HepG2 (cell line): ENCODE measurements at regions not wholly inside any gene's neighbourhood (a gene's known extent, or its start where the extent isn't known, plus 50 kb on each side); places are given as distances from the start of the nearest gene placed in this dataset.
"Not testable (repeated sequence)": the region's sequence is repeated elsewhere in the genome, so short reads cannot be mapped to it uniquely, and the experiment has no call there.

ENCODE experiments used
- ATAC-seq: fragments of 200-7000 bp; cut with Tn5 transposase; 3 replicates; pipeline ENCODE4 v1.9.1; 2020; ENCODE audit warnings: mild to moderate bottlenecking, moderate library complexity
- BruUV-seq: library from RNA; stranded (reverse); fragments of 400-500 nt; replicated peaks from 2 replicates; lab custom pipeline; 2021; lab: Mats Ljungman, UMichigan
- CTCF ChIA-PET: fragments of 300-600 bp; formaldehyde crosslinking; extraction: SDS; loops from one replicate; lab custom pipeline; 2021; ENCODE audit warnings: low total read pairs, inconsistent platforms, low intra/inter-chr PET ratio; lab: Yijun Ruan, JAX
- POLR2A ChIA-PET: fragments of 350-600 bp; sonication (Branson Sonifier 250); formaldehyde crosslinking; loops from one replicate; lab custom pipeline; 2020; ENCODE audit warnings: antibody characterized with exemption, inconsistent platforms; lab: Yijun Ruan, JAX
- DNase-seq: peaks from one replicate; pipeline ENCODE4 v3.0.0-alpha.2; 2015; ENCODE audit warnings: low spot score
- FAIRE-seq: peaks from 3 replicates; lab custom pipeline; 2011; peaks lifted over from hg19 to GRCh38; lab: Jason Lieb, UNC
- H2AFZ ChIP-seq: one replicate; pipeline ENCODE4 v1.6.1; 2011; ENCODE audit warnings: low read length, inconsistent platforms
- H3K27ac ChIP-seq: fragments of 300-600 bp; 3 replicates; pipeline ENCODE4 v1.8.0; 2011; ENCODE audit warnings: mixed run types, mild to moderate bottlenecking, mixed read lengths, low read length, inconsistent platforms; ENCODE audit not compliant: insufficient read depth; ENCODE audit errors: extremely low read length
- H3K27me3 ChIP-seq, 2 experiments: fragments of 200-600 bp in 1 of 2; 2 replicates in 1 of 2; 3 replicates in 1 of 2; pipeline versions ENCODE4 v1.6.0 to v1.8.0; 2011; ENCODE audit warnings: low read length in 2 of 2, mild to moderate bottlenecking in 2 of 2, moderate library complexity in 2 of 2, inconsistent platforms in 1 of 2; ENCODE audit not compliant: insufficient read depth in 2 of 2, control insufficient read depth in 1 of 2
- H3K36me3 ChIP-seq, 2 experiments: fragments of 200-600 bp in 1 of 2; replicated peaks in 1 of 2; 2 replicates in 1 of 2; 3 replicates in 1 of 2; pipeline versions ENCODE4 v1.5.1 to v1.8.0; 2011; ENCODE audit warnings: low read length in 2 of 2, inconsistent platforms in 1 of 2; ENCODE audit not compliant: insufficient read depth in 2 of 2, control insufficient read depth in 1 of 2
- H3K4me1 ChIP-seq: 2 replicates; pipeline ENCODE4 v1.5.1; 2012; ENCODE audit warnings: low read length, inconsistent platforms; ENCODE audit not compliant: insufficient read depth
- H3K4me2 ChIP-seq: 2 replicates; pipeline ENCODE4 v1.6.0; 2011; ENCODE audit warnings: low read depth, low read length, inconsistent platforms
- H3K4me3 ChIP-seq, 3 experiments: fragments of 200-600 bp in 1 of 3; sonication (generic), shearing (Covaris generic) in 1 of 3; replicated peaks in 1 of 3; 2 replicates each; pipeline ENCODE4 v1.5.1; 2011 to 2016; ENCODE audit warnings: low read length in 3 of 3, inconsistent platforms in 2 of 3, low read depth in 2 of 3, mild to moderate bottlenecking in 2 of 3, control low read depth in 1 of 3, mixed read lengths in 1 of 3; ENCODE audit not compliant: insufficient read depth in 1 of 3
- H3K79me2 ChIP-seq: one replicate; pipeline ENCODE4 v1.6.1; 2011; ENCODE audit warnings: low read length, inconsistent platforms; ENCODE audit not compliant: insufficient read depth
- H3K9ac ChIP-seq: 2 replicates; pipeline ENCODE4 v1.6.0; 2011; ENCODE audit warnings: mild to moderate bottlenecking, low read depth, low read length, inconsistent platforms; ENCODE audit not compliant: insufficient read depth
- H3K9me3 ChIP-seq: 2 replicates; pipeline ENCODE4 v1.5.1; 2012; ENCODE audit warnings: mild to moderate bottlenecking, low read length
- H4K20me1 ChIP-seq: 2 replicates; pipeline ENCODE4 v1.6.0; 2011; ENCODE audit warnings: inconsistent platforms, mild to moderate bottlenecking, low read length, moderate library complexity; ENCODE audit not compliant: insufficient read depth
- BHLHE40 ChIP-seq: IDR thresholded peaks from 2 replicates; pipeline ENCODE4 v1.6.1; 2011; ENCODE audit warnings: low read length, improper control_type of control experiment
- EHMT2 ChIP-seq: fragments of 200-600 bp; sonication (generic); IDR thresholded peaks from 2 replicates; pipeline ENCODE4 v1.7.0; 2017; ENCODE audit warnings: antibody characterized with exemption, low read depth, low read length, borderline replicate concordance
- PAX8 ChIP-seq: sonication (generic); formaldehyde crosslinking; IDR thresholded peaks from 2 replicates; pipeline ENCODE4 v1.8.0; 2022; ENCODE audit warnings: mild to moderate bottlenecking, missing genetic modification reagents, borderline replicate concordance
- PRDM10 ChIP-seq: sonication (generic); formaldehyde crosslinking; IDR thresholded peaks from 2 replicates; pipeline ENCODE4 v1.4.0; 2020; ENCODE audit warnings: low read depth, missing genetic modification reagents
- PREB ChIP-seq: sonication (generic); formaldehyde crosslinking; IDR thresholded peaks from 2 replicates; pipeline ENCODE4 v1.4.0; 2020; ENCODE audit warnings: missing genetic modification reagents
- SPEN ChIP-seq: sonication (generic); formaldehyde crosslinking; IDR thresholded peaks from 2 replicates; pipeline ENCODE4 v1.5.1; 2020; ENCODE audit warnings: low read depth, mild to moderate bottlenecking, missing genetic modification reagents
- ZBTB1 ChIP-seq: sonication (generic); formaldehyde crosslinking; IDR thresholded peaks from 2 replicates; pipeline ENCODE4 v1.4.0; 2020; ENCODE audit warnings: missing genetic modification reagents, borderline replicate concordance
- ZFP36L1 ChIP-seq: sonication (generic); formaldehyde crosslinking; IDR thresholded peaks from 2 replicates; pipeline ENCODE4 v1.8.0; 2022; ENCODE audit warnings: mild to moderate bottlenecking, missing genetic modification reagents, moderate library complexity
- ZNF143 ChIP-seq: sonication (generic); formaldehyde crosslinking; IDR thresholded peaks from 2 replicates; pipeline ENCODE4 v1.4.0; 2020; ENCODE audit warnings: missing genetic modification reagents
- ZNF577 ChIP-seq: sonication (generic); formaldehyde crosslinking; IDR thresholded peaks from 2 replicates; pipeline ENCODE4 v1.4.0; 2020; ENCODE audit warnings: mild to moderate bottlenecking, low read depth, missing genetic modification reagents, borderline replicate concordance
- ZNF770 ChIP-seq: sonication (generic); formaldehyde crosslinking; IDR thresholded peaks from 2 replicates; pipeline ENCODE4 v1.5.0; 2020; ENCODE audit warnings: mild to moderate bottlenecking, missing genetic modification reagents
- ZZZ3 ChIP-seq: sonication (generic); formaldehyde crosslinking; IDR thresholded peaks from 2 replicates; pipeline ENCODE4 v1.4.0; 2020; ENCODE audit warnings: missing genetic modification reagents, mild to moderate bottlenecking, borderline replicate concordance
- WGBS: methylation state at CpG from one replicate; pipeline ENCODE4 v1.1.6; 2017; ENCODE audit warnings: low lambda C conversion rate; 5-methylcytosine and 5-hydroxymethylcytosine counted together
- in situ Hi-C: cut with HindIII; loops from 2 replicates; pipeline ENCODE4 v1.10.0; 2017; ENCODE audit warnings: low pct_unique_long_range_greater_than_20kb; ENCODE audit not compliant: extremely low pct_ligation_motif_present
- intact Hi-C: fragments of 100-400 bp; cut with micrococcal nuclease; formaldehyde crosslinking; loops from one replicate; pipeline ENCODE4 v1.10.0; 2022; ENCODE audit not compliant: unreplicated experiment

- no peak for ATAC-seq
- H3K4me2 ChIP-seq = no peak overlapping the region
- TF ChIP-seq SPEN (CRISPR knock-in tag) (no peak), ZZZ3 (CRISPR knock-in tag) (no peak), ZNF770 (no peak), ZBTB1 (CRISPR knock-in tag) (no peak), PRDM10 (no peak), ZNF577 (no peak), PAX8 (no peak), ZFP36L1 (CRISPR knock-in tag) (no peak), BHLHE40 (no peak), EHMT2 (no peak), PREB (CRISPR knock-in tag) (no peak), ZNF143 (CRISPR knock-in tag) (no peak)
These were observed 953.0 kb upstream of the NCAM2 start for GRCh38 chr21:20045197-20045596.

GRCh38 chr21:20048130-20048837 lies 949.9 kb upstream of the NCAM2 start:
- H3K9ac ChIP-seq, POLR2A ChIA-PET, DNase-seq, in situ Hi-C loops, H3K27ac ChIP-seq, H3K4me3 ChIP-seq, FAIRE-seq, ATAC-seq, H2AFZ ChIP-seq, H3K4me1 ChIP-seq, H3K79me2 ChIP-seq, H3K4me2 ChIP-seq, H3K36me3 ChIP-seq, H3K27me3 ChIP-seq, intact Hi-C loops, H4K20me1 ChIP-seq, BruUV-seq, CTCF ChIA-PET: not testable (repeated sequence)
- WGBS = 50% methylated on average over 17 of the region's 20 CpGs
- peaks cover 94% of the 10 kb centered on the region for H3K9me3 ChIP-seq

More at GRCh38 chr21:20045197-20045596, 953.0 kb upstream of the NCAM2 start:
- ChIA-PET POLR2A (no interaction called here), CTCF (no interaction called here)
- WGBS = 33% methylated on average over 1 of the region's 5 CpGs
- Histone ChIP-seq H3K9ac (no peak overlapping the region), H3K9me3 (peaks cover 97% of the 10 kb centered on the region), H3K4me1 (no peaks in the 10 kb centered on the region), H3K79me2 (no peaks in the 10 kb centered on the region), H4K20me1 (no peaks in the 10 kb centered on the region), H2AFZ (no peak overlapping the region), H3K27me3 (no peaks in the 10 kb centered on the region), H3K27ac (no peak overlapping the region), H3K4me3 (no peak overlapping the region), H3K36me3 (no peaks in the 10 kb centered on the region)
- BruUV-seq = no TSS peak
- intact Hi-C loops (no loop called here), in situ Hi-C loops (no loop called here)
- DNase-seq (no peak), FAIRE-seq (no peak)
